Fibroblast of the aortic adventitia (primary cell): ENCODE measurements at regions not wholly inside any gene's neighbourhood (a gene's known extent, or its start where the extent isn't known, plus 50 kb on each side); places are given as distances from the start of the nearest gene placed in this dataset. TPM values are rescaled to one million over a fixed set of nuclear protein-coding genes. Genes with fewer than 3 reads are reported as not detected.
A peak's percentile ranks its signal among the peaks of the same experiment; 100 is the strongest.

Experiments used
- DNase-seq: peaks from one replicate; pipeline ENCODE4 v3.0.0-alpha.2; 2010; ENCODE audit warnings: low read depth
- H3K4me3 ChIP-seq: 2 replicates; pipeline ENCODE4 v1.5.1; 2011; ENCODE audit warnings: low read depth, mild to moderate bottlenecking, control low read depth, low read length, moderate library complexity
- small RNA-seq: library from RNA; depleted of rRNA; stranded (forward); fragments of <200 nt; gene quantifications from one replicate; pipeline ENCODE3, GENCODE V24; 2012
- TF ChIP-seq, protein P1 (sequence below): IDR thresholded peaks from 2 replicates; pipeline ENCODE4 v1.5.1; 2011; ENCODE audit warnings: mild to moderate bottlenecking, low read length, control low read depth, inconsistent platforms; ENCODE audit not compliant: insufficient read depth

DNA sequence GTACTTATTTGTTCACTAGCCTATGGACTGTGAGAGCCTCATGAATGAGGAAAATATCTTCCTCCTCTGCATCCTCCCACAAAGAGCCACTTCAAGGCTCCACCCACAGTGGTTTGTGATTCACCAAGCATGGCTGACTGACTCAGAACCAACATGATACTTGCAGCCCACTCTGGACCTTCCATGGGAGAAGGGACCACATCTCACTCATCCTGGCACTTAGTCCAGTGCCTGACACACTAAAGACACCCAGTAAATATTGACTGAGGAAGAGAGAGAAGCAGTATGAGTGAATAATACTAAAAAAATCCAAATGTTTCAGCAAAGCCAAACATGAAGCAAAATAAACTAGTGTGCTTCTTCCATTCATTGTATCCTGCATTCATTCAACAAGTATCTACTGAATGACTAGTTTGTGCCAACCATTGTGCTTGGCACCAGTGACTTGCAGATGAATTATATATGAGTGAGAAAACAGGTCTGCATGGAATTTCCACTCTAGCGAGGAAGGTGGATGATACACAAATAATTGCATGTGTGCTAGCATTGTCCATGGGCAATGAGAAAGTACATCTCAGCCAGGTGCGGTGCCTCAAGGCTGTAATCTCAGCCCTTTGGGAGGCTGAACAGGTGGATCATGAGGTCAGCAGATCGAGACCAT is 54.9 kb upstream of the BLID start:
- TF ChIP-seq, protein P1, sequence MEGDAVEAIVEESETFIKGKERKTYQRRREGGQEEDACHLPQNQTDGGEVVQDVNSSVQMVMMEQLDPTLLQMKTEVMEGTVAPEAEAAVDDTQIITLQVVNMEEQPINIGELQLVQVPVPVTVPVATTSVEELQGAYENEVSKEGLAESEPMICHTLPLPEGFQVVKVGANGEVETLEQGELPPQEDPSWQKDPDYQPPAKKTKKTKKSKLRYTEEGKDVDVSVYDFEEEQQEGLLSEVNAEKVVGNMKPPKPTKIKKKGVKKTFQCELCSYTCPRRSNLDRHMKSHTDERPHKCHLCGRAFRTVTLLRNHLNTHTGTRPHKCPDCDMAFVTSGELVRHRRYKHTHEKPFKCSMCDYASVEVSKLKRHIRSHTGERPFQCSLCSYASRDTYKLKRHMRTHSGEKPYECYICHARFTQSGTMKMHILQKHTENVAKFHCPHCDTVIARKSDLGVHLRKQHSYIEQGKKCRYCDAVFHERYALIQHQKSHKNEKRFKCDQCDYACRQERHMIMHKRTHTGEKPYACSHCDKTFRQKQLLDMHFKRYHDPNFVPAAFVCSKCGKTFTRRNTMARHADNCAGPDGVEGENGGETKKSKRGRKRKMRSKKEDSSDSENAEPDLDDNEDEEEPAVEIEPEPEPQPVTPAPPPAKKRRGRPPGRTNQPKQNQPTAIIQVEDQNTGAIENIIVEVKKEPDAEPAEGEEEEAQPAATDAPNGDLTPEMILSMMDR, result no peak
- DNase-seq, result peak; percentile 65
- H3K4me3 ChIP-seq, result no peak overlapping the region

- DNase-seq, result no peak
- TF ChIP-seq, protein P1, result no peak
- H3K4me3 ChIP-seq, result no peak overlapping the region
Observed at GRCh38 chr11:122168218-122168617, 52.2 kb upstream of the BLID start.

GRCh38 chr11:122167100-122167499 is 51.1 kb upstream of the BLID start:
- TF ChIP-seq, protein P1, result no peak
- no peak overlapping the region for H3K4me3 ChIP-seq
- peak; percentile 75 for DNase-seq

DNA sequence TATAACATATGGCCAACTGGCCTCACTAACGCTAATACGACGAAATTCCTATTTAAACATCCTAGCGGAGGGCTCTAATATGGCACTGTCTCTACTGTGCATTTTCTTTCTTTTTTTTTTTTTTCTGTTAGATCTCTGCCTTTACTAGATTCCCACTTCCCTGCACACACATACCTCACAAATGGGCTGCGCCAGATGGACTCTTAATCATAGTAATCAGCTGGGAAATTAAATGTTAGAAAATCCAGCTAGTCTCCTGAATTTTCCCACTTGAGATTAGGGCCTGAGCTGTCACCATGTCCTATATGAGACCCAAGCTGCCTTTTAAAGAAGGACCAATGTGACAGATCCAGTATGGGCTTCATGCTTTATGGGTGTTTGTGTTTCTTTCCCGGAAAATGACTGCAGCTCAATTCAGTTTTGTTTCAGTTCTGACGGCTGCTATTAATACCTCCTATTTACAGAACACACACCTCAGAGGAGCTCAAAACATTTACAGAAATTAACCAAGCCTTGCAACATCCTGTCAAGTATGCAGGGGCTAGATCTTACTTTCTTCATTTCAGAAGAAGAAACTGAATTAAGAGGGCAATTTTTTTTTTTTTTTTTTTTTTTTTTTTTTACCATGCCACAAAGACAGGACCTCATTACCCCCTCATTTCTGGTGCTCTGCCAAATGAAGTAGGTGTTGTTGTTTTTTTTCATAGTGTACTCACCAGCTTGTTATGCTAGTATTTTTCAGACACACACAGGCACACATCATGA is 49.8 kb upstream of the BLID start:
- H3K4me3 ChIP-seq, result no peak overlapping the region
- TF ChIP-seq, protein P1, result no peak
- no peak for DNase-seq

Small RNAs in the stretch of these regions (small RNA-seq; reads per million reads assigned to genes)
- gene RNU4ATAC10P (not detected), gene RNU4ATAC5P (not detected), gene RNU6-592P (not detected)
